Osteoblast (primary cell): ENCODE measurements at regions not wholly inside any gene's neighbourhood (a gene's known extent, or its start where the extent isn't known, plus 50 kb on each side); places are given as distances from the start of the nearest gene placed in this dataset.

Source experiments
- DNase-seq: peaks from one replicate; pipeline ENCODE4 v3.0.0; 2011; ENCODE audit warnings: low spot score, mixed read lengths; ENCODE audit not compliant: insufficient read length; ENCODE audit errors: missing footprints
- H2AFZ ChIP-seq: 2 replicates; pipeline ENCODE4 v1.6.0; 2011; ENCODE audit warnings: mild to moderate bottlenecking, low read length
- H3K27ac ChIP-seq: 2 replicates; pipeline ENCODE4 v1.5.1; 2011; ENCODE audit warnings: mild to moderate bottlenecking, low read depth, low read length, moderate library complexity
- H3K27me3 ChIP-seq: 2 replicates; pipeline ENCODE4 v1.6.0; 2012; ENCODE audit warnings: mild to moderate bottlenecking, control low read depth, inconsistent platforms, low read length, moderate library complexity; ENCODE audit not compliant: insufficient read depth
- H3K36me3 ChIP-seq: 2 replicates; pipeline ENCODE4 v1.5.1; 2011; ENCODE audit warnings: mild to moderate bottlenecking, low read length, control low read depth, moderate library complexity; ENCODE audit not compliant: insufficient read depth
- H3K4me1 ChIP-seq: 2 replicates; pipeline ENCODE4 v1.5.1; 2011; ENCODE audit warnings: mild to moderate bottlenecking, low read length, control low read depth, moderate library complexity; ENCODE audit not compliant: insufficient read depth
- H3K4me2 ChIP-seq: 2 replicates; pipeline ENCODE4 v1.6.0; 2011; ENCODE audit warnings: mild to moderate bottlenecking, low read length; ENCODE audit not compliant: insufficient read depth
- H3K4me3 ChIP-seq: fragments of 200-600 bp; sonication (generic); 3 replicates; pipeline ENCODE4 v1.5.1; 2012; ENCODE audit warnings: mild to moderate bottlenecking, low read length, inconsistent platforms; ENCODE audit not compliant: insufficient read depth
- H3K79me2 ChIP-seq: 2 replicates; pipeline ENCODE4 v1.6.0; 2012; ENCODE audit warnings: mild to moderate bottlenecking, low read length, control low read depth, inconsistent platforms; ENCODE audit not compliant: insufficient read depth
- H3K9me3 ChIP-seq: 2 replicates; pipeline ENCODE4 v1.5.1; 2011; ENCODE audit warnings: low read depth, low read length, control low read depth
- H4K20me1 ChIP-seq: 2 replicates; pipeline ENCODE4 v1.6.0; 2012; ENCODE audit warnings: mild to moderate bottlenecking, low read length, control low read depth; ENCODE audit not compliant: insufficient read depth
- CTCF ChIP-seq: IDR thresholded peaks from 2 replicates; pipeline ENCODE4 v1.5.1; 2011; ENCODE audit warnings: mild to moderate bottlenecking, low read depth, low read length, moderate library complexity; ENCODE audit errors: extremely low read depth

- no peak for TF ChIP-seq CTCF
- Histone ChIP-seq H3K27ac (no peak overlapping the region), H2AFZ (no peak overlapping the region), H3K27me3 (no peaks in the 10 kb centered on the region), H3K4me1 (peaks cover 30% of the 10 kb centered on the region), H3K4me3 (no peak overlapping the region), H4K20me1 (no peaks in the 10 kb centered on the region), H3K79me2 (no peaks in the 10 kb centered on the region), H3K4me2 (no peak overlapping the region), H3K36me3 (no peaks in the 10 kb centered on the region), H3K9me3 (no peaks in the 10 kb centered on the region)
- DNase-seq = no peak
These were observed 179.5 kb downstream of the SOX4 start for GRCh38 chr6:21772884-21773575.

GRCh38 chr6:21773576-21773968 lies 180.0 kb downstream of the SOX4 start:
- no peak for DNase-seq
- Histone ChIP-seq H4K20me1 (no peaks in the 10 kb centered on the region), H3K9me3 (no peaks in the 10 kb centered on the region), H3K36me3 (no peaks in the 10 kb centered on the region), H3K27ac (no peak overlapping the region), H3K4me2 (no peak overlapping the region), H3K4me1 (peaks cover 25% of the 10 kb centered on the region), H3K79me2 (no peaks in the 10 kb centered on the region), H3K4me3 (no peak overlapping the region), H3K27me3 (no peaks in the 10 kb centered on the region), H2AFZ (no peak overlapping the region)
- no peak for TF ChIP-seq CTCF

DNA sequence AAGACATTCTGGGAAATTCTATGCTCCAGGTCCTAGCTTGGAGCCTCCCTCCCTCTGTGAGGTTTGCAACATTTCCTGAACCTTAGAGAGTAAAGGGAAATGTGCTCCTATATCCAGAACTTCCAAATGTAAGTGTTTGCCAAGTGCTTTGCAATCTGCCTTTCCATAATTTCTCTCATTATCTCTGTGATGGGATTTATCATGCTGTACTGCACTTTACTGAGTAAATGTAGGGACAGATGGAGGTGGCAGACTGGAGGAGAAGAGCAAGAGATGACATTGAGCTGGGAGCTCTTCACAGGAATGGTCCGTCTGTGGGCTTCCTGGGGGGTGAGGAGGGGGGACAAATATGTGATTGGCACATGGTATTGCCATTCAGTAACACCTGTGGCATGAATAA lies 184.3 kb downstream of the SOX4 start:
- DNase-seq = no peak
- no peak overlapping the region for H3K27ac ChIP-seq
- H3K36me3 ChIP-seq = no peaks in the 10 kb centered on the region
- H3K4me2 ChIP-seq = no peak overlapping the region
- H3K9me3 ChIP-seq = no peaks in the 10 kb centered on the region
- H3K4me1 ChIP-seq = no peaks in the 10 kb centered on the region
- no peak overlapping the region for H2AFZ ChIP-seq
- H3K4me3 ChIP-seq = no peak overlapping the region
- no peaks in the 10 kb centered on the region for H3K79me2 ChIP-seq
- no peaks in the 10 kb centered on the region for H4K20me1 ChIP-seq
- H3K27me3 ChIP-seq = no peaks in the 10 kb centered on the region
- TF ChIP-seq CTCF = no peak

DNA sequence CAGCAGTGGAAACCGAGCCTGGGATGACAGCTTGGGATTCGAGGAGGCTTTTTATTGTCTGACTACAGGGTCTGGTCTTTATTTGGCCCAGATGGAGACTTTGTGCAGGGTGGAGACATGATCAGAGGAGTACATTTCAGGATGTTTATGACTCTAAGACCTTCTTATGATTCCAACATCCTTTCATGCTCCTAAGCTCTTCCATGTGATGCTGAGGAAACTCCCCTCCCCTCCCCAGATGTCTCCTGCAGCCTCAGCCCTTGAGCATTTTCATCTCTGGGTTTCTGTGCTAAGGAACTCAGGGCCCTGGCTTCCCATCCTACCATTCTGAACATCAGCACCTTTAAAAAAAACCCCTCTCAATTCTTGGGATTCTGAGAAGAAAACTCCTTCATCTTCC lies 186.6 kb downstream of the SOX4 start:
- Histone ChIP-seq H2AFZ (no peak overlapping the region), H3K79me2 (no peaks in the 10 kb centered on the region), H3K27me3 (no peaks in the 10 kb centered on the region), H3K27ac (no peak overlapping the region), H3K4me3 (no peak overlapping the region), H4K20me1 (no peaks in the 10 kb centered on the region), H3K36me3 (no peaks in the 10 kb centered on the region), H3K9me3 (no peaks in the 10 kb centered on the region), H3K4me1 (no peaks in the 10 kb centered on the region), H3K4me2 (no peak overlapping the region)
- no peak for DNase-seq
- TF ChIP-seq CTCF = no peak
